Neuronal stem cell (in vitro differentiated cells): ENCODE measurements at regions not wholly inside any gene's neighbourhood (a gene's known extent, or its start where the extent isn't known, plus 50 kb on each side); places are given as distances from the start of the nearest gene placed in this dataset.
"Not testable (repeated sequence)": the region's sequence is repeated elsewhere in the genome, so short reads cannot be mapped to it uniquely, and the experiment has no call there.

Source experiments
- DNase-seq: peaks from one replicate; pipeline ENCODE4 v3.0.0-alpha.2; 2013; ENCODE audit warnings: low spot score
- H2AFZ ChIP-seq: one replicate; pipeline ENCODE4 v1.6.1; 2013; ENCODE audit warnings: mild to moderate bottlenecking, low read length, inconsistent platforms
- H2AK5ac ChIP-seq: 2 replicates; pipeline ENCODE4 v1.6.1; 2013; ENCODE audit warnings: low read depth, mild to moderate bottlenecking, inconsistent platforms, low read length, moderate library complexity, mixed read lengths
- H2BK120ac ChIP-seq: 2 replicates; pipeline ENCODE4 v1.6.1; 2013; ENCODE audit warnings: low read depth, mild to moderate bottlenecking, inconsistent platforms, low read length, moderate library complexity, mixed read lengths
- H2BK12ac ChIP-seq: one replicate; pipeline ENCODE4 v1.6.1; 2013; ENCODE audit warnings: low read length, inconsistent platforms
- H2BK15ac ChIP-seq: 2 replicates; pipeline ENCODE4 v1.6.1; 2013; ENCODE audit warnings: mild to moderate bottlenecking, low read length, inconsistent platforms, mixed read lengths
- H2BK5ac ChIP-seq: one replicate; pipeline ENCODE4 v1.6.1; 2013; ENCODE audit warnings: inconsistent platforms, mild to moderate bottlenecking, low read length, moderate library complexity
- H3K14ac ChIP-seq: one replicate; pipeline ENCODE4 v1.6.1; 2013; ENCODE audit warnings: low read length, inconsistent platforms
- H3K18ac ChIP-seq: 2 replicates; pipeline ENCODE4 v1.6.1; 2013; ENCODE audit warnings: low read length, inconsistent platforms
- H3K23ac ChIP-seq: 2 replicates; pipeline ENCODE4 v1.6.1; 2013; ENCODE audit warnings: low read depth, mild to moderate bottlenecking, mixed read lengths, low read length, inconsistent platforms; ENCODE audit not compliant: poor library complexity
- H3K27ac ChIP-seq: replicated peaks from 3 replicates; pipeline ENCODE4 v1.5.1; 2013; ENCODE audit warnings: low read length, inconsistent platforms
- H3K27me3 ChIP-seq, 3 experiments: 2 replicates each; pipeline ENCODE4 v1.6.1; 2013; ENCODE audit warnings: low read length in 3 of 3, mild to moderate bottlenecking in 2 of 3, inconsistent platforms in 1 of 3, low read depth in 1 of 3, mixed read lengths in 1 of 3, moderate library complexity in 1 of 3; ENCODE audit not compliant: control insufficient read depth in 3 of 3, insufficient read depth in 3 of 3
- H3K36me3 ChIP-seq, 2 donors: replicated peaks in 1 of 2; 2 replicates each; pipeline ENCODE4 v1.6.1; 2013; ENCODE audit warnings: low read length in 2 of 2; ENCODE audit not compliant: control insufficient read depth in 2 of 2, insufficient read depth in 2 of 2
- H3K4ac ChIP-seq: 2 replicates; pipeline ENCODE4 v1.6.1; 2013; ENCODE audit warnings: inconsistent platforms, mild to moderate bottlenecking, low read length, moderate library complexity
- H3K4me1 ChIP-seq, 2 donors: 1 replicate in 1 of 2; 2 replicates in 1 of 2; pipeline ENCODE4 v1.6.1; 2013; ENCODE audit warnings: low read length in 2 of 2, low read depth in 1 of 2; ENCODE audit not compliant: control insufficient read depth in 2 of 2, insufficient read depth in 1 of 2
- H3K4me2 ChIP-seq: one replicate; pipeline ENCODE4 v1.6.1; 2013; ENCODE audit warnings: mild to moderate bottlenecking, low read length, inconsistent platforms; ENCODE audit not compliant: insufficient read depth, poor library complexity, severe bottlenecking
- H3K4me3 ChIP-seq, 2 donors: 2 replicates each; pipeline ENCODE4 v1.5.1; 2013; ENCODE audit warnings: low read length in 2 of 2, mild to moderate bottlenecking in 2 of 2, inconsistent platforms in 1 of 2, moderate library complexity in 1 of 2
- H3K79me1 ChIP-seq: one replicate; pipeline ENCODE4 v1.6.1; 2013; ENCODE audit warnings: low read depth, mild to moderate bottlenecking, inconsistent platforms, low read length, moderate library complexity
- H3K9ac ChIP-seq: one replicate; pipeline ENCODE4 v1.6.1; 2013; ENCODE audit warnings: mild to moderate bottlenecking, low read depth, low read length, inconsistent platforms; ENCODE audit not compliant: poor library complexity
- H3K9me3 ChIP-seq, 2 donors: replicated peaks in 1 of 2; 2 replicates each; pipeline versions ENCODE3 to v1.6.1; 2013; ENCODE audit warnings: low read length in 2 of 2, mild to moderate bottlenecking in 2 of 2, inconsistent platforms in 1 of 2, low read depth in 1 of 2, mixed read lengths in 1 of 2, moderate library complexity in 1 of 2; ENCODE audit not compliant: control insufficient read depth in 2 of 2, insufficient read depth in 1 of 2
- H4K8ac ChIP-seq: one replicate; pipeline ENCODE4 v1.6.1; 2013; ENCODE audit warnings: low read depth, mild to moderate bottlenecking, inconsistent platforms, low read length, moderate library complexity
- H4K91ac ChIP-seq: one replicate; pipeline ENCODE4 v1.6.1; 2013; ENCODE audit warnings: low read length, low read depth, mild to moderate bottlenecking, inconsistent platforms; ENCODE audit not compliant: poor library complexity
- WGBS, 2 donors: extraction: QIAGEN DNeasy Blood & Tissue Kit; methylation state at CpG; one replicate each; pipeline ENCODE4 v1.1.7; 2013; ENCODE audit warnings: missing lambda C conversion rate in 2 of 2, mixed read lengths in 1 of 2; ENCODE audit not compliant: insufficient read length in 2 of 2, insufficient replicate concordance in 1 of 2; ENCODE audit errors: extremely low coverage in 2 of 2; 5-methylcytosine and 5-hydroxymethylcytosine counted together

DNA sequence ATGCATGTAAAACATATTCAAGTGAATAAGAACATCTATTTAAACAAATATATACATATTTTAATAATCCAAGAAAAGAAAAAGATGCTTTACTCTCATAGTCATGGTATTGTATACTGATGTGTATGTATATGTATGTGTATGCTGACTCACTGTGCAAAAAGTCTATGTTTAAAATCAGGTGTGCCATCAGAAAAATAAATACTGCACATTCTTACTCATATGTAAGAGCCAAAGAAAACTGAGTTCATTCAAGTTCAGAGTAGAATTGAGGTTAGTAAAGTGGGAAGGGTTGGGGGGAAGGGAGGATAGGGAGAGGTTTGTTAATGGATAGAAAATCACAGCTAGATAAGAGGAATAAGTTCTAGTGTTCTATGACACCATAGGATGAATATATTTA lies 403.9 kb upstream of the SMIM31 start:
- Histone ChIP-seq H3K27me3 (no peaks in the 10 kb centered on the region), H2BK120ac (no peak overlapping the region), H2AK5ac (no peak overlapping the region), H3K4ac (no peak overlapping the region), H3K36me3 (no peaks in the 10 kb centered on the region), H3K9ac (no peak overlapping the region), H3K27ac (no peak overlapping the region), H3K4me2 (no peak overlapping the region), H3K9me3 (no peaks in the 10 kb centered on the region), H3K18ac (no peak overlapping the region), H4K91ac (no peak overlapping the region), H2BK15ac (no peak overlapping the region), H3K14ac (no peak overlapping the region), H3K23ac (no peak overlapping the region), H2BK5ac (no peak overlapping the region), H3K79me1 (no peaks in the 10 kb centered on the region), H3K4me3 (no peak overlapping the region), H2BK12ac (no peak overlapping the region), H4K8ac (no peak overlapping the region), H2AFZ (no peak overlapping the region), H3K4me1 (no peaks in the 10 kb centered on the region)
- DNase-seq: no peak

DNA sequence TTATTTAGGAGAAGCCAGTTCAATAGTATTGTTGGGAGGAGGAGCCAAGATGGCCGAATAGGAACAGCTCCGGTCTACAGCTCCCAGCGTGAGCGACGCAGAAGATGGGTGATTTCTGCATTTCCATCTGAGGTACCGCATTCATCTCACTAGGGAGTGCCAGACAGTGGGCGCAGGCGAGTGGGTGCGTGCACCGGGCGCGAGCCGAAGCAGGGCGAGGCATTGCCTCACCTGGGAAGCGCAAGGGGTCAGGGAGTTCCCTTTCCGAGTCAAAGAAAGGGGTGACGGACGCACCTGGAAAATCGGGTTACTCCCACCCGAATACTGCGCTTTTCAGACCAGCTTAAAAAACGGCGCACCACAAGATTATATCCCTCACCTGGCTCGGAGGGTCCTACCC lies 403.2 kb upstream of the SMIM31 start:
- WGBS, 2 donors: no CpG with 5 or more reads among the region's 24 CpGs

GRCh38 chr4:164357957-164358356 lies 396.0 kb upstream of the SMIM31 start:
- H3K9ac ChIP-seq: no peak overlapping the region
- H3K4me1 ChIP-seq: no peaks in the 10 kb centered on the region
- no peak overlapping the region for H3K14ac ChIP-seq
- no peak overlapping the region for H4K91ac ChIP-seq
- H3K18ac ChIP-seq: no peak overlapping the region
- H2BK120ac ChIP-seq: no peak overlapping the region
- H2BK15ac ChIP-seq: no peak overlapping the region
- no peaks in the 10 kb centered on the region for H3K79me1 ChIP-seq
- H4K8ac ChIP-seq: no peak overlapping the region
- no peaks in the 10 kb centered on the region for H3K36me3 ChIP-seq
- no peak overlapping the region for H2AK5ac ChIP-seq
- no peaks in the 10 kb centered on the region for H3K9me3 ChIP-seq
- H3K4me3 ChIP-seq: no peak overlapping the region
- no peak overlapping the region for H2AFZ ChIP-seq
- no CpG with 5 or more reads among the region's 2 CpGs for whole genome bisulfite sequencing, 2 donors
- H2BK12ac ChIP-seq: no peak overlapping the region
- H3K4ac ChIP-seq: no peak overlapping the region
- H3K23ac ChIP-seq: no peak overlapping the region
- DNase-seq: no peak
- H3K27ac ChIP-seq: no peak overlapping the region
- no peaks in the 10 kb centered on the region for H3K27me3 ChIP-seq
- no peak overlapping the region for H3K4me2 ChIP-seq
- H2BK5ac ChIP-seq: no peak overlapping the region

More for the DNA sequence above, 403.2 kb upstream of the SMIM31 start:
- not testable (repeated sequence) for H2BK5ac ChIP-seq, H3K9ac ChIP-seq, H3K27ac ChIP-seq, H3K36me3 ChIP-seq, H2BK15ac ChIP-seq, H2BK120ac ChIP-seq, H2AK5ac ChIP-seq, H3K4me3 ChIP-seq, H3K9me3 ChIP-seq, H2BK12ac ChIP-seq, H3K4me1 ChIP-seq, H3K27me3 ChIP-seq, H3K4ac ChIP-seq, H4K8ac ChIP-seq, DNase-seq, H2AFZ ChIP-seq, H3K14ac ChIP-seq, H3K4me2 ChIP-seq, H3K23ac ChIP-seq, H4K91ac ChIP-seq, H3K79me1 ChIP-seq, H3K18ac ChIP-seq

- H3K27me3 ChIP-seq: no peaks in the 10 kb centered on the region
- no peaks in the 10 kb centered on the region for H3K9me3 ChIP-seq
- H2BK15ac ChIP-seq: no peak overlapping the region
- WGBS, 2 donors: no CpG with 5 or more reads among the region's 1 CpG
- H3K4me1 ChIP-seq: no peaks in the 10 kb centered on the region
- H3K4me2 ChIP-seq: no peak overlapping the region
- no peak for DNase-seq
- H2BK5ac ChIP-seq: no peak overlapping the region
- H3K9ac ChIP-seq: no peak overlapping the region
- no peaks in the 10 kb centered on the region for H3K36me3 ChIP-seq
- H2AK5ac ChIP-seq: no peak overlapping the region
- H2BK120ac ChIP-seq: no peak overlapping the region
- no peak overlapping the region for H4K91ac ChIP-seq
- H2AFZ ChIP-seq: no peak overlapping the region
- H3K27ac ChIP-seq: no peak overlapping the region
- H3K23ac ChIP-seq: no peak overlapping the region
- no peak overlapping the region for H3K4me3 ChIP-seq
- H2BK12ac ChIP-seq: no peak overlapping the region
- H3K79me1 ChIP-seq: no peaks in the 10 kb centered on the region
- no peak overlapping the region for H3K14ac ChIP-seq
- no peak overlapping the region for H3K18ac ChIP-seq
- no peak overlapping the region for H3K4ac ChIP-seq
- no peak overlapping the region for H4K8ac ChIP-seq
Observed at GRCh38 chr4:164358400-164358799, 395.5 kb upstream of the SMIM31 start.
